Mesendoderm (in vitro differentiated cells): ENCODE measurements at regions not wholly inside any gene's neighbourhood (a gene's known extent, or its start where the extent isn't known, plus 50 kb on each side); places are given as distances from the start of the nearest gene placed in this dataset.
"Not testable (repeated sequence)": the region's sequence is repeated elsewhere in the genome, so short reads cannot be mapped to it uniquely, and the experiment has no call there.

Experiments
- DNase-seq: peaks from one replicate; pipeline ENCODE4 v3.0.0; 2013
- H2AK5ac ChIP-seq: 2 replicates; pipeline ENCODE4 v1.6.1; 2013; ENCODE audit warnings: low read length, inconsistent platforms
- H2BK120ac ChIP-seq: 2 replicates; pipeline ENCODE4 v1.6.1; 2013; ENCODE audit warnings: low read depth, mild to moderate bottlenecking, low read length, moderate library complexity, mixed read lengths
- H2BK15ac ChIP-seq: replicated peaks from 2 replicates; pipeline ENCODE4 v1.6.1; 2013; ENCODE audit warnings: low read depth, mild to moderate bottlenecking, moderate library complexity
- H2BK5ac ChIP-seq: 2 replicates; pipeline ENCODE4 v1.6.1; 2013; ENCODE audit warnings: low read length, inconsistent platforms
- H3K18ac ChIP-seq: 2 replicates; pipeline ENCODE4 v1.6.1; 2013; ENCODE audit warnings: mild to moderate bottlenecking, low read length, mixed read lengths
- H3K23ac ChIP-seq: one replicate; pipeline ENCODE4 v1.6.1; 2013; ENCODE audit warnings: low read length
- H3K27ac ChIP-seq: 2 replicates; pipeline ENCODE4 v1.5.1; 2013; ENCODE audit warnings: low read depth, mild to moderate bottlenecking, inconsistent platforms, low read length, moderate library complexity
- H3K27me3 ChIP-seq: 2 replicates; pipeline ENCODE4 v1.6.1; 2013; ENCODE audit warnings: low read length, control low read depth, mild to moderate bottlenecking, inconsistent platforms; ENCODE audit not compliant: insufficient read depth, poor library complexity
- H3K36me3 ChIP-seq: 2 replicates; pipeline ENCODE4 v1.6.1; 2013; ENCODE audit warnings: low read length, inconsistent platforms; ENCODE audit not compliant: control insufficient read depth, insufficient read depth
- H3K4ac ChIP-seq: one replicate; pipeline ENCODE4 v1.6.1; 2013; ENCODE audit warnings: low read depth, mild to moderate bottlenecking, low read length, moderate library complexity
- H3K4me1 ChIP-seq: 2 replicates; pipeline ENCODE4 v1.6.1; 2013; ENCODE audit warnings: low read depth, low read length, inconsistent platforms; ENCODE audit not compliant: control insufficient read depth
- H3K4me2 ChIP-seq: 2 replicates; pipeline ENCODE4 v1.6.1; 2013; ENCODE audit warnings: low read length
- H3K4me3 ChIP-seq: 2 replicates; pipeline ENCODE4 v1.5.1; 2013; ENCODE audit warnings: mild to moderate bottlenecking, low read length
- H3K56ac ChIP-seq: one replicate; pipeline ENCODE4 v1.6.1; 2013; ENCODE audit warnings: low read length
- H3K79me1 ChIP-seq: 2 replicates; pipeline ENCODE4 v1.6.1; 2013; ENCODE audit warnings: low read length, inconsistent platforms
- H3K79me2 ChIP-seq: 2 replicates; pipeline ENCODE4 v1.6.1; 2013; ENCODE audit warnings: mild to moderate bottlenecking, low read length; ENCODE audit not compliant: control insufficient read depth, insufficient read depth
- H3K9ac ChIP-seq: 2 replicates; pipeline ENCODE4 v1.6.1; 2013; ENCODE audit warnings: low read length, inconsistent platforms
- H4K5ac ChIP-seq: one replicate; pipeline ENCODE4 v1.6.1; 2013; ENCODE audit warnings: low read length
- H4K8ac ChIP-seq: one replicate; pipeline ENCODE4 v1.6.1; 2013; ENCODE audit warnings: low read depth, mild to moderate bottlenecking, control low read depth, low read length, moderate library complexity
- WGBS: extraction: QIAGEN DNeasy Blood & Tissue Kit; methylation state at CpG from one replicate; pipeline ENCODE4 v1.1.7; 2013; ENCODE audit warnings: low lambda C conversion rate, missing lambda C conversion rate; ENCODE audit not compliant: insufficient coverage; ENCODE audit errors: extremely low coverage; 5-methylcytosine and 5-hydroxymethylcytosine counted together

DNA sequence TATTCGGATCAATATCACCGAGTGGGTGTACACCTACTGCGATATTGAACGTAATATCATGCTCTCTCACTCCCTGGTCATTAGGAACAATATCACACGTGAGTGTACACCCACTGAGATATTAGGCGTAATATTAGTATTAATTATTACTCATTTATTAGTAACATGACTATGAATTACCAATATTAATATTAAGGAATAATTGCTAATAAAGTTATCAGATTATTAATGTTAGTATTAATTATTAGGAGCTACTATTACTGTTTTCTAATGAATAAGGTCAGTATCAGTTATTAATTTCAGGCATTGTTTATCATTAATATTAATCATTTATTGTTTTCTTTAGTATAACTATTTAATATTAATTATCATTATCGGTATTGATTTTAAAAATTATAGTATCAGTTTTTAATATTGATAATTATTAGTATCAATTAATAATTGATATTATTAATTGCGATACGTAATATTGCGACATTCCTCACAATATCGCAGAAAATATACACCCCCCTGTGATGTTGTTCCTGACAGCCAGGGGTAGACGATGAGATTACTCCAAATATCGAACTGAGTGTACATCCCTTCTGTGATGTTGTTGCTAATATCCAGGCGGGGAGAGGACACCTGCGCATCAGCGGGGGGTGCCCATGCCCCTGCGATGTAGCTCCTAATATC lies 84.2 kb downstream of the DAPL1 start:
- no peak for DNase-seq
- no peak overlapping the region for H2AK5ac ChIP-seq
- H2BK5ac ChIP-seq, result no peak overlapping the region
- no peak overlapping the region for H3K4me3 ChIP-seq
- no peak overlapping the region for H3K4ac ChIP-seq
- no peak overlapping the region for H4K5ac ChIP-seq
- no peak overlapping the region for H3K9ac ChIP-seq
- no peak overlapping the region for H3K23ac ChIP-seq
- H3K27me3 ChIP-seq, result no peaks in the 10 kb centered on the region
- 100% methylated on average over 1 of the region's 17 CpGs for WGBS
- no peak overlapping the region for H3K18ac ChIP-seq
- no peak overlapping the region for H3K4me2 ChIP-seq
- no peak overlapping the region for H2BK15ac ChIP-seq
- H3K27ac ChIP-seq, result no peak overlapping the region
- no peaks in the 10 kb centered on the region for H3K36me3 ChIP-seq
- no peak overlapping the region for H3K56ac ChIP-seq
- no peaks in the 10 kb centered on the region for H3K79me1 ChIP-seq
- H3K4me1 ChIP-seq, result no peaks in the 10 kb centered on the region
- H3K79me2 ChIP-seq, result no peaks in the 10 kb centered on the region
- H2BK120ac ChIP-seq, result no peak overlapping the region
- no peak overlapping the region for H4K8ac ChIP-seq

DNA sequence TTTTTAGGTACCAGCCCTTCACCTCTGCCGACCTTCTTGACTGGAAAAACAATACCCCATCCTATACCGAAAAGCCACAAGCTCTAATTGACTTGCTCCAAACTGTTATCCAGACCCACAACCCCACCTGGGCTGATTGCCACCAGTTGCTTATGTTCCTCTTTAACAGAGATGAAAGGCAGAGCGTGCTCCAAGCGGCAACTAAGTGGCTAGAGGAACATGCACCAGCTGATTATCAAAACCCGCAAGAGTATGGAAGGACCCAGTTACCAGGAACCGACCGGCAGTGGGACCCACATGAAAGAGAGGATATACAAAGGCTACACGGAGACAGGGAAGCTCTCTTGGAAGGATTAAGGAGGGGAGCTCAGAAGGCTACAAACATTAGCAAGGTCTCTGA lies 86.1 kb upstream of the TANC1 start:
- Histone ChIP-seq H2AK5ac (no peak overlapping the region), H3K9ac (no peak overlapping the region), H3K79me2 (no peaks in the 10 kb centered on the region), H3K79me1 (no peaks in the 10 kb centered on the region), H3K4me2 (no peak overlapping the region), H3K4me1 (no peaks in the 10 kb centered on the region), H3K27me3 (no peaks in the 10 kb centered on the region), H3K4ac (no peak overlapping the region), H3K4me3 (no peak overlapping the region), H3K18ac (no peak overlapping the region), H3K36me3 (no peaks in the 10 kb centered on the region), H3K23ac (no peak overlapping the region), H2BK15ac (no peak overlapping the region), H4K8ac (no peak overlapping the region), H3K27ac (no peak overlapping the region), H2BK120ac (no peak overlapping the region), H3K56ac (no peak overlapping the region), H4K5ac (no peak overlapping the region), H2BK5ac (no peak overlapping the region)
- no CpG with 5 or more reads among the region's 8 CpGs for WGBS
- no peak for DNase-seq

DNA sequence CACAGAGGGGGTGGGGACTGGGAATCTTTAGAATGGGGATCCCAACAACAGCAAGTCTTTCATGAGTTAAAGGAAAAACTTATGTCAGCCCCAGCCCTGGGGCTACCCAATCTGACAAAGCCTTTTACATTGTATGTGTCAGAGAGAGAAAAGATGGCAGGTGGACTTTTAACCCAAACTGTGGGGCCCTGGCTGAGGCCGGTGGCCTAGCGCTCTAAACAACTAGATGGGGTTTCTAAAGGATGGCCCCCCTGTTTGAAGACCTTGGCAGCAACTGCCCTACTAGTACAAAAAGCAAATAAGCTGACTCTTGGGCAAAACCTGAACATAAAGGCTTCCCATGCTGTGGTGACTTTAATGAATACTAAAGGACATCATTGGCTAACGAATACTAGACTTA lies 83.9 kb upstream of the TANC1 start:
- H4K5ac ChIP-seq, H2BK15ac ChIP-seq, H2BK5ac ChIP-seq, DNase-seq, H3K18ac ChIP-seq, H4K8ac ChIP-seq, H3K56ac ChIP-seq, H3K23ac ChIP-seq, H3K9ac ChIP-seq, H3K79me2 ChIP-seq, H2BK120ac ChIP-seq, H3K4me3 ChIP-seq, H3K4ac ChIP-seq, H2AK5ac ChIP-seq, H3K27me3 ChIP-seq, H3K4me2 ChIP-seq, H3K27ac ChIP-seq, H3K4me1 ChIP-seq, H3K36me3 ChIP-seq, H3K79me1 ChIP-seq: not testable (repeated sequence)
- no CpG with 5 or more reads among the region's 3 CpGs for WGBS

DNA sequence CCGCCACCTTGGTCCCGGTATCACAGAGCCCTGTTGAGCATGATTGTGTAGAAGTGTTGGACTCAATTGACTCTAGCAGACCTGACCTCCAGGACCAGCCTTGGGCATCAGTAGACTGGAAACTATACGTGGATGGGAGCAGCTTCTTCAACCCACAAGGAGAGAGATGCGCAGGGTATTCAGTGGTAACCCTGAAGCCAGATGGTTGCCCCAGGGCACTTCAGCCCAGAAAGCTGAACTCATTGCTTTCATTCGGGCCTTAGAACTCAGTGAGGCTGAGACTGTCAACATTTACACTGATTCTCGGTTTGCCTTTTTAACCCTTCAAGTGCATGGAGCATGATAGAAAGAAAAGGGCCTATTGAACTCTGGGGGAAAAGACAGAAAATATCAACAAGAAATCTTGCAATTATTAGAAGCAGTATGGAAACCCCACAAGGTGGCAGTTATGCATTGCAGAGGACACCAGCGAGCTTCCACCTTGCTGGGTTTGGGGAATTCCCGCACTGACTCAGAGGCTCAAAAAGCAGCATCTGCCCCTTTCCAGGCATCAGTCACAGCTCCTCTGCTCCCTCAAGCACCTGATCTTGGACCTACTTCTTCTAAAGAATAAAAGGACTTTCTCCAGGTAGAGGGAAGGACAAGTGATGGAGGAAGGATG lies 83.3 kb upstream of the TANC1 start:
- no CpG with 5 or more reads among the region's 8 CpGs for WGBS
- H3K4ac ChIP-seq, result not testable (repeated sequence)

DNA sequence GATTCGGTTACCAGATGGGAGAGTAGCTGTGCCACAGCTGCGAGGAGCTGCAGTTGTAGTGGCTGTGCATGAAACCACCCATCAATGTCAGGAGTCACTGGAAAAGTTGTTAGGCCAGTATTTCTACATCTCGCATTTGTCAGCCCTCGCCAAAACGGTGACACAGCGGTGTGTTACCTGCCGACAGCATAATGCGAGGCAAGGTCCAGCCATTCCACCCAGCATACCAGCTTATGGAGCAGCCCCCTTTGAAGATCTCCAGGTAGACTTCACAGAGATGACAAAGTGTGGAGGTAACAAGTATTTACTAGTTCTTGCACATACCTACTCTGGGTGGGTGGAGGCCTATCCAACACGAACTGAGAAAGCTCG lies 82.8 kb upstream of the TANC1 start:
- not testable (repeated sequence) for H2BK5ac ChIP-seq, H3K18ac ChIP-seq, H3K27ac ChIP-seq, H3K4me1 ChIP-seq, H3K36me3 ChIP-seq, H3K4ac ChIP-seq, H3K4me3 ChIP-seq, H4K5ac ChIP-seq, H3K79me1 ChIP-seq, H3K23ac ChIP-seq, H2BK120ac ChIP-seq, H3K56ac ChIP-seq, H4K8ac ChIP-seq, H3K9ac ChIP-seq, H3K27me3 ChIP-seq, H3K79me2 ChIP-seq, H2AK5ac ChIP-seq, H3K4me2 ChIP-seq, H2BK15ac ChIP-seq
- WGBS, result no CpG with 5 or more reads among the region's 10 CpGs
- DNase-seq, result peak; percentile 16

More for the DNA sequence above, 83.3 kb upstream of the TANC1 start:
- not testable (repeated sequence) for H3K79me2 ChIP-seq, H2BK5ac ChIP-seq, H3K4me3 ChIP-seq, H2AK5ac ChIP-seq, H3K23ac ChIP-seq, H3K36me3 ChIP-seq, H3K79me1 ChIP-seq, H3K4me1 ChIP-seq, H2BK15ac ChIP-seq, H4K8ac ChIP-seq, H3K56ac ChIP-seq, H3K9ac ChIP-seq, H4K5ac ChIP-seq, H3K27ac ChIP-seq, H3K18ac ChIP-seq, H3K4me2 ChIP-seq, H2BK120ac ChIP-seq, H3K27me3 ChIP-seq
- peak; percentile 22 for DNase-seq
